Fibroblast of skin of left biceps (primary cell): ENCODE measurements at regions not wholly inside any gene's neighbourhood (a gene's known extent, or its start where the extent isn't known, plus 50 kb on each side); places are given as distances from the start of the nearest gene placed in this dataset.

Experiments
- DNase-seq, 2 experiments: peaks; one replicate each; pipeline ENCODE4 v3.0.0-alpha.2; 2013; ENCODE audit warnings: low read depth in 2 of 2

DNA sequence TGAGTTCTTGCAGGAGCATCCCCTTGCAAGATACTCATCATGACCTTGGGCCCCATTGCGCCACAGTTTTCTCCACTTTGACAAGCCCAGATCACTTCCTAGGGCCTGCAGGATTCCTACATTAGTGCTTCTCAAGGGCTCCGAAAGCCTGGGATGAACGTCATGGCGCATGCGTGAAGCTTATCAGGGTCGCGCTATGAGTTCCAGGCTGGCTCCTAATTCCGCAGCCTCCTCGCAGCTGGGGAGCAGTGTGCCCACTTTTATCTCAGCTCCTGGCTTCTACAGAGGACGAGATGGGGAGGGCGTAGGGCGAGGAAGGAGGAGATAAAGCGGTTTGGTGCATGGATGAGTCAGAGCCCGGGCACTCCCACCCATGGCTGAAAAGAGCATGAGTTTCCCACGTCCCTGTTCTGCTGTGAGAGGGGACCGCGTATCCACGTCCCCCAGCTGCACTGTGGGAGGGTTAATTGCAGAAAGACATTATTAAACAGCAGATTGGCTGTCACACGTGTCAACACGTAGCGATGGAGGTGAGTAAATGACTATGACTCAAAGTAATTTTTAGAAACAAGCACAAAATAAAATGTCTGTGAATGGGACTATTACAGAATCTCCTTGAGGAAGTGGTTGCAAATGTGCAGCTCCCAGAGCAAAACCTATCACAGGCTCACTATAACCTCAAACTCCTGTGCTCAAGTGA lies 72.9 kb upstream of the DSP start:
- DNase-seq = peak; percentile 25 to 26

- DNase-seq = no peak
These were observed 71.8 kb upstream of the DSP start for GRCh38 chr6:7469696-7470095.

- no peak for DNase-seq
These were observed 70.3 kb upstream of the DSP start for GRCh38 chr6:7471171-7471570.

- no peak for DNase-seq
These were observed 67.4 kb upstream of the DSP start for GRCh38 chr6:7473805-7474719.

DNA sequence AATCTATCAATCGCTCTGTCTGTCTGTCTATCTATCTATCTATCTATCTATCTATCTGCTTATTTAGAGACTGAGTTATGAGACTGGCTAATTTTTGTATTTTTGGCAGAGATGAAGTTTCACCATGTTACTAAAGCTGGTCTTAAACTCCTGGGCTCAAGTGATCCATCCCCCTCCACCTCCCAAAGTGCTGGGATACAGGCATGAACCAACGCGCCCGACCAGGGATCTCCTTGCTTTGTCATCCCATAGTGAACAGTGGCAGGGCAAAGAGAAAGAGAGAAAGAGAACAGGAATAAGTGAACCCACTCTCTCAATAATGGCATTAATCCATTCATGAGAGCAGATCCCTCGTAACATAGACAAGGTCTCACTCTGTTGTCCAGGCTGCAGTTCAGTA lies 66.4 kb upstream of the DSP start:
- DNase-seq = no peak

GRCh38 chr6:7479801-7480266 lies 61.6 kb upstream of the DSP start:
- DNase-seq = no peak

DNA sequence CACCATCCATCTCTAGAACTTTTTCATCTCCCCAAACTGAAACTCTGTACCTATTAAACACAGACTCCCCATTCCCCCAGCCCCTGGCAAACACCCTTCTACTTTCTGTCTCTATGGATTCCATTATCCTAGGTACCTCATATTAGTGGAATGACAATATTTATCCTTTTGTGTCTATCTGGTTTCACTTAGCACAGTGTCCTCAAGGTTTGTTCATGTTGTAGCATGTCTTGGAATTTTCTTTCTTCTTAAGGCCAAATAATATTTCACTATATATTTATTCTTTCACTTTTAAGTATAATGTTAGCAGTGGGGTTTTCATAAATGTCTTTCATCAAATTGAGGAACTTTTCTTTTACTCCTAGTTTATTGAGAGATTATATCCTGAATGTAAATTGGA lies 56.8 kb upstream of the DSP start:
- DNase-seq = no peak

DNA sequence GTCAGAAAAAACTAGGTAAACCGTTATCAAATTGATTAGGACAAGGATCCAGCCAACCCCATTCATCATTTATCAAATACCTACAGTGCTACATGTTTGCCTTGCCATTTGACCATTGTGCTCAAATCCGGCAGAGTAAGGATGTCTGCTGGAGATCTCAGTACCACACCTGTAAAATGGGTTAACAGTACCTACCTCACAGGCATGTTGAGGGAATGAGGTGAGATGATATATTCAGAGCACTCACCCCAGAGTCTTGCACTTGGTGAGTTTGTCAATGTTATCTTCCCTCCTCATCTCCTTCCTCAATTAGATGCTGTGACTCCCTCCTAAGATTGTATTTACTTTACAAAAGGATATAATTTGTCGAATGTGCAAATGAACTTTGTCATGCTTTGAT lies 54.5 kb upstream of the DSP start:
- DNase-seq = no peak

DNA sequence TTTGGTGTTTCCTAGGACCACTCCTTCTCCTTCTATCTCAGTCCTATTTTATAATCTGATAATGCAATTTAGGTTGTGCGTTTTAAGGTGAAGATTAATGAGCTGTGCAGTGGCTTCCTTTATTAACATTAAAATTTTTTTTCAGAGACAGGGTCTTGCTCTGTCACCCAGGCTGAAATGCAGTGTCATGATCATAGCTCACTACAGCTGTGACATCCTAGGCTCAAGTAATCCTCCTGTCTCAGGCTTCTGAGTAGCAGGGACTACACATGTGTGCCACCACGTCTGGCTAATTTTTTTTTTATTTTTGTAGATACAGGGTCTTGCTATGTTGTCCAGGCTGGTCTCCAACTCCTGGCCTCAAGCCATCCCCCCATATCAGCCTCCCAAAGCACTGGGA lies 53.0 kb upstream of the DSP start:
- DNase-seq = no peak

DNA sequence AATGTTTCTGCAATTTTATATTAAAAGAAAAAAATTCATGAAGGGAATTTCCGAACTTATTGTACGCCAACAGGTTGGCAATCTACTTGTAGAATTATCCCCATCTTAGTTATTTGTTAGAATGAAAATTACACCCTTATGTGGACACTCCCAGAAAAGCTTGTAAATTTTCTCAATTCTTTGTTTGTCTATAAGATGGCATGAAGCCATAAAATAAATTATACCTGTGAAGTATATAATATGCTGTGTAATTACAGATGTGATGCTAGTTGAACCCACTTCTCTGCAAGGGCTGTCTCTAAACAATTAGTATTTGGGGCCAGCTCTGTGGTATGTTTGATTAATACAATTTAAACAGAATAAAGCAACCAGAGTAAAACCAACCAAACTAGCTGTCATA lies 52.1 kb upstream of the DSP start:
- DNase-seq = no peak
